Right lobe of liver (tissue), 6 donors: ENCODE measurements at regions not wholly inside any gene's neighbourhood (a gene's known extent, or its start where the extent isn't known, plus 50 kb on each side); places are given as distances from the start of the nearest gene placed in this dataset.

Experiments
- ATAC-seq, 4 donors: fragments of 200-7000 bp; cut with Tn5 transposase; one replicate each; pipeline ENCODE4 v1.9.1; 2020; ENCODE audit warnings: mild to moderate bottlenecking in 4 of 4, moderate library complexity in 4 of 4
- DNase-seq, 3 donors: peaks; one replicate each; pipeline ENCODE4 v3.0.0-alpha.2; 2020
- H3K27ac ChIP-seq, 3 donors: fragments of 200-600 bp; one replicate each; pipeline ENCODE4 v1.8.0; 2022
- H3K27me3 ChIP-seq, 2 donors: fragments of 200-600 bp; one replicate each; pipeline ENCODE4 v1.8.0; 2022
- H3K36me3 ChIP-seq, 4 donors: fragments of 200-600 bp; sonication (generic) in 1 of 4; one replicate each; pipeline versions ENCODE4 v1.5.1 to v1.8.0; 2017 to 2022; ENCODE audit warnings: control low read depth in 1 of 4
- H3K4me1 ChIP-seq, 4 donors: fragments of 200-600 bp; sonication (generic) in 1 of 4; one replicate each; pipeline versions ENCODE4 v1.5.1 to v1.8.0; 2017 to 2022; ENCODE audit warnings: control low read depth in 1 of 4
- H3K4me3 ChIP-seq, 3 donors: fragments of 200-600 bp; one replicate each; pipeline ENCODE4 v1.8.0; 2022
- H3K9me3 ChIP-seq, 4 donors: fragments of 200-600 bp; sonication (generic) in 1 of 4; one replicate each; pipeline versions ENCODE4 v1.5.1 to v1.8.0; 2017 to 2022; ENCODE audit warnings: control low read depth in 1 of 4
- POLR2A ChIP-seq: fragments of 450-650 bp; IDR thresholded peaks from one replicate; pipeline ENCODE4 v1.6.1; 2017; ENCODE audit warnings: antibody characterized with exemption, mild to moderate bottlenecking
- WGBS: methylation state at CpG from one replicate; pipeline ENCODE4 v1.1.6; 2018; ENCODE audit warnings: low coverage, low lambda C conversion rate; ENCODE audit not compliant: insufficient coverage; ENCODE audit errors: missing lambda C conversion rate; 5-methylcytosine and 5-hydroxymethylcytosine counted together
- intact Hi-C, 2 donors: fragments of 100-400 bp; cut with DNase I; formaldehyde crosslinking; loops; one replicate each; pipeline versions ENCODE4 v1.11.2 to v1.14.1; 2022
- TF ChIP-seq, protein P1 (sequence below), 4 donors: fragments of 200-600 bp in 3 of 4; fragments of 450-650 bp in 1 of 4; IDR thresholded peaks; one replicate each; pipeline versions ENCODE4 v1.5.1 to v1.8.0; 2016 to 2022; ENCODE audit warnings: antibody characterized with exemption in 4 of 4, mild to moderate bottlenecking in 2 of 4
- donor health status: DM: no; HTN: yes; CAD: no.
- donor health status: DM: no; HTN: no; CAD: no.
- donor health status: DM: no; HTN: no; CAD: no.
- donor health status: DM: no; HTN: yes; CAD: no.
- donor health status: DM: no; HTN: yes; CAD: no.

DNA sequence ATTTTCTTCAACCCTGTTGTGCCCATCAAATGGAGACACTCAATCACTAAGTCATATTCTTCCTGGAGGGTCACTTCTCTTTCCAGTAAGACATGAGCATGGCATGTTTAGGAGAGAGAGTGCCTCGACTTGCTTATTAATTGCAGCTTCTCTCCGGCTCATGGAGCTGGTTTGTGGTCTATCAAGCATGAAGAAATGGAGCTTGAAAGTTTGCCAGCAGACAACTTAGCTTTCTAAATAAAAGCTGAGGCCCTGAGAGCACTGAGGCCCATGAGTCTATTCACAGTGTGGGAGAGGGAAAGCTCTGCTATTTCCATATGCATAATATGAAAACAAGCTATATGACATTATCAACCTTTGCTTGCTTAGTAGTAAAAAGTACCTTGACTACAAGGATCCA, 378.5 kb downstream of the FGF9 start:
- H3K4me1 ChIP-seq: no peaks in the 10 kb centered on the region
- intact Hi-C loops: no loop called here
- DNase-seq (no peak), ATAC-seq (no peak)
- no peak overlapping the region for H3K4me3 ChIP-seq
- no peaks in the 10 kb centered on the region for H3K36me3 ChIP-seq
- TF ChIP-seq, protein P1, sequence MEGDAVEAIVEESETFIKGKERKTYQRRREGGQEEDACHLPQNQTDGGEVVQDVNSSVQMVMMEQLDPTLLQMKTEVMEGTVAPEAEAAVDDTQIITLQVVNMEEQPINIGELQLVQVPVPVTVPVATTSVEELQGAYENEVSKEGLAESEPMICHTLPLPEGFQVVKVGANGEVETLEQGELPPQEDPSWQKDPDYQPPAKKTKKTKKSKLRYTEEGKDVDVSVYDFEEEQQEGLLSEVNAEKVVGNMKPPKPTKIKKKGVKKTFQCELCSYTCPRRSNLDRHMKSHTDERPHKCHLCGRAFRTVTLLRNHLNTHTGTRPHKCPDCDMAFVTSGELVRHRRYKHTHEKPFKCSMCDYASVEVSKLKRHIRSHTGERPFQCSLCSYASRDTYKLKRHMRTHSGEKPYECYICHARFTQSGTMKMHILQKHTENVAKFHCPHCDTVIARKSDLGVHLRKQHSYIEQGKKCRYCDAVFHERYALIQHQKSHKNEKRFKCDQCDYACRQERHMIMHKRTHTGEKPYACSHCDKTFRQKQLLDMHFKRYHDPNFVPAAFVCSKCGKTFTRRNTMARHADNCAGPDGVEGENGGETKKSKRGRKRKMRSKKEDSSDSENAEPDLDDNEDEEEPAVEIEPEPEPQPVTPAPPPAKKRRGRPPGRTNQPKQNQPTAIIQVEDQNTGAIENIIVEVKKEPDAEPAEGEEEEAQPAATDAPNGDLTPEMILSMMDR (IDR thresholded peaks at IDR 0.05): no peak
- TF ChIP-seq POLR2A: no peak
- 72% methylated on average over 2 of the region's 2 CpGs for WGBS
- H3K9me3 ChIP-seq: no peaks in the 10 kb centered on the region
- no peaks in the 10 kb centered on the region for H3K27me3 ChIP-seq
- no peak overlapping the region for H3K27ac ChIP-seq

DNA sequence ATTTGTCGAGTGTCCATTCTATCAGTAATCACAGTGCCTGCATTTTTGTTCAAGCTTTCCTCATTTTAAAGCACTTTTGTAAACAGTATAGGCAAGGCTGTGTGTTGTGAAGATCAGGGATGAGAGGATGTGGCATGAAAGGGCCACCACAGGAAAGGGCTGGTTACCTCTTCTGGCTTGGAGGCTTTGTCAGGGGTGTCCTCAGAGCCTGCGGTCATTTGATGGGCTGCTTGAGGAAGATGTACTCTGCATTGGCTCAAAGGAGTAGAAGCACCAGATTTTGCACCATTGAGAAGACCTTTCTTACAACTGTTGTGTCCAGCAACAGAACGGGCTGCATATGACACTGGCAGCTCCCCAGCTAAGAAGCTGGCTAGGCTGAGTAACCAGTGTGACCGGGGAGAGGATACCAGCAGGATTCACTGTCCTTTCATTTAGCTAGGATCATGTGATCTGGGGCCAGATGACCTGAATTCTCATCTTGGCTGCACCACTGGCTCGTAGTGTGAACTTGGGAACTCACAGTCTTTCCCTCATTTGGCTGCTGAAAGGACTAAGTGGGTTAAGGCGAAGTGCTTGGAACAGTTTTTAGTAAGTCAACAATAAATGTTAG, 380.2 kb downstream of the FGF9 start:
- H3K4me1 ChIP-seq: no peaks in the 10 kb centered on the region
- TF ChIP-seq, protein P1 (IDR thresholded peaks at IDR 0.05): no peak
- no peak for TF ChIP-seq POLR2A
- H3K4me3 ChIP-seq: no peak overlapping the region
- H3K9me3 ChIP-seq: no peaks in the 10 kb centered on the region
- H3K27me3 ChIP-seq: no peaks in the 10 kb centered on the region
- DNase-seq: no peak
- intact Hi-C loops: no loop called here
- no peak overlapping the region for H3K27ac ChIP-seq
- ATAC-seq: no peak
- H3K36me3 ChIP-seq: no peaks in the 10 kb centered on the region
- WGBS: 75% methylated on average over 5 of the region's 6 CpGs

DNA sequence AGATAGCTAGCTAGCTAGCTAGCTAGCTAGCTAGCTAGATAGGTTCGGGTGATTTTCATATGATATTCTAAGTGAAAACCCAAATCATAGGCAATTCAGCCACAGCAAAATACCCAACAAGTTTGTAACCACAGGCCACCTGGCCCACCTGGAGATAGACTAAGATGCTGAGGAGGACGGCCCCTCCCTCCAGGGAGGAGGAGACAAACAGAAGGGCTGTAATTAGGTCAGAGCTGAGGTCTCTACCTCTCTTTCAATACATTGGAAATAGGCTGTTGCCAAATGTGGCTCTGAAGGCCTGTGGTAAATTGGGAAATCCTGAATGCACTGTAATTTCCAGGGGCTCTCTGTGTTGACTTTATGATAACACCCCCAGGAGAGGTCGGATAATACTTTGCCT, 382.2 kb downstream of the FGF9 start:
- ATAC-seq (no peak), DNase-seq (no peak)
- intact Hi-C loops: no loop called here
- H3K9me3 ChIP-seq: no peaks in the 10 kb centered on the region
- WGBS: 53% methylated on average over 3 of the region's 3 CpGs
- no peaks in the 10 kb centered on the region for H3K27me3 ChIP-seq
- no peak overlapping the region for H3K4me3 ChIP-seq
- no peak overlapping the region for H3K27ac ChIP-seq
- H3K4me1 ChIP-seq: no peaks in the 10 kb centered on the region
- TF ChIP-seq POLR2A: no peak
- TF ChIP-seq, protein P1 (IDR thresholded peaks at IDR 0.05): no peak
- H3K36me3 ChIP-seq: no peaks in the 10 kb centered on the region

DNA sequence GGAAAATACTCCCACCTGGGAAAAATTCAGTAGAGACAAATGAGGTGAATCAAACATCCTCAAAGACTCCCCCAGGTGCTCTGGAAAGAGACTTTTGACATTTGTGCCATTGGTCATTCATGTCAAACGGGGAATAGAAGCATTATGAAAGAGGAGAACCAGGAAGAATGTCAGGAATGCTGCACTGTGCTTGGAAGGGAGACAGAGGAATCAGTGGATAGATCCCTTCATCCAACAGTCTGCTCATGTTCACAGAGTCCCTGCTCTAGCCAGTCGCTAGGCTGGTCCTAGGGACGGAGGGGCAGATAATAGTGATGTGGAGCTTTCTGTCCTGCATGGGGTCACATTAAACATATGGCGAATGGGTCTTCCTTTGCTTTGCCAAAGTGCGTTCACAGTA, 384.4 kb downstream of the FGF9 start:
- Histone ChIP-seq H3K36me3 (no peaks in the 10 kb centered on the region), H3K9me3 (no peaks in the 10 kb centered on the region), H3K4me3 (no peak overlapping the region), H3K4me1 (no peaks in the 10 kb centered on the region), H3K27me3 (no peaks in the 10 kb centered on the region), H3K27ac (no peak overlapping the region)
- intact Hi-C loops: no loop called here
- no peak for DNase-seq
- 34% methylated on average over 5 of the region's 5 CpGs for WGBS
- no peak for ATAC-seq
- TF ChIP-seq, protein P1 (IDR thresholded peaks at IDR 0.05): no peak
- TF ChIP-seq POLR2A: no peak

DNA sequence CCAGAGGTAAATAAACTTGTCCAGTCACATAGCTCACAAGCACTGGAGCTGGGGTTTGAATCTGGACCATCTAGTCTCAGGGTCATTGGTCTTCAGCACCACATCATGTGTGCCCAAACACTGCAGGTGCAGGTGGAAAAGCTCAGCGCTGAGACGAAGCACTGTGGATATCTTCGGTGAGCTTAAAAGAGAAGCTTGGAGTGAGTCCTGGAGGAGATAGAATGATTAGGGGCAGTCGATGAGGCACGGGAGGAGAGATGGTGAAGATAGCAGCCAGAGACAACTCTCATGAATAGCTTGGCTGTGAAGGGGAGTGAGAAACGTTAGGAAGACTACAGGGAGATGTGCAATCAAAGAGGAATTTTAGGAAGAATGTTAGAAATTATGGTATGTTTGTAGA, 389.3 kb downstream of the FGF9 start:
- TF ChIP-seq, protein P1 (IDR thresholded peaks at IDR 0.05): no peak
- TF ChIP-seq POLR2A: no peak
- H3K4me3 ChIP-seq: no peak overlapping the region
- no peaks in the 10 kb centered on the region for H3K27me3 ChIP-seq
- H3K27ac ChIP-seq: no peak overlapping the region
- H3K36me3 ChIP-seq: no peaks in the 10 kb centered on the region
- no peak for ATAC-seq
- no peak for DNase-seq
- intact Hi-C loops: no loop called here
- WGBS: 54% methylated on average over 6 of the region's 6 CpGs
- H3K9me3 ChIP-seq: no peaks in the 10 kb centered on the region
- no peaks in the 10 kb centered on the region for H3K4me1 ChIP-seq
